ENCODE measurements at regions not wholly inside any gene's neighbourhood (a gene's known extent, or its start where the extent isn't known, plus 50 kb on each side); places are given as distances from the start of the nearest gene placed in this dataset.

- Mint-ChIP-seq H3K27me3 (ENCODE audit: low read depth) (no peaks in the 10 kb centered on the region), H3K27ac (no peak overlapping the region), H3K4me1 (no peaks in the 10 kb centered on the region), H3K36me3 (ENCODE audit: insufficient read depth in 1 of 3, low read depth in 3 of 3) (no peaks in the 10 kb centered on the region), H3K9me3 (no peaks in the 10 kb centered on the region), H3K4me3 (no peak overlapping the region)
- H3K4me1 ChIP-seq (ENCODE audit: insufficient read depth, low read length) = no peaks in the 10 kb centered on the region
- H3K9ac ChIP-seq (ENCODE audit: extremely low read depth, insufficient read length, low read length) = no peak overlapping the region
- WGBS (ENCODE audit: extremely low coverage, insufficient read length, low lambda C conversion rate) = no CpG with 5 or more reads among the region's 4 CpGs
- no peak overlapping the region for H3T11ph ChIP-seq (ENCODE audit: low read length)
- H3K27me3 ChIP-seq (ENCODE audit: insufficient read depth, low read length) = no peaks in the 10 kb centered on the region
- no peak overlapping the region for H2BK20ac ChIP-seq (ENCODE audit: low read depth, low read length, poor library complexity, severe bottlenecking)
- H3K56ac ChIP-seq (ENCODE audit: insufficient read length, low read depth, low read length) = no peak overlapping the region
- no peaks in the 10 kb centered on the region for H3K79me1 ChIP-seq (ENCODE audit: insufficient read depth, low read depth, low read length, poor library complexity, severe bottlenecking)
- H2AK5ac ChIP-seq (ENCODE audit: insufficient read length, low read length) = no peak overlapping the region
- no peak overlapping the region for H4K8ac ChIP-seq (replicated peaks; ENCODE audit: insufficient read length, low read depth, low read length)
- H3K14ac ChIP-seq (ENCODE audit: insufficient read depth, low read length) = no peak overlapping the region
- H2BK15ac ChIP-seq (ENCODE audit: low read depth, low read length) = no peak overlapping the region
- no peaks in the 10 kb centered on the region for H3K9me3 ChIP-seq (ENCODE audit: control insufficient read depth, low read depth, low read length)
- H3K23me2 ChIP-seq (ENCODE audit: insufficient read length, low read depth, low read length, poor library complexity, severe bottlenecking) = no peaks in the 10 kb centered on the region
- no peak overlapping the region for H3K4ac ChIP-seq (ENCODE audit: low read depth, low read length)
- no peak overlapping the region for H3K27ac ChIP-seq (ENCODE audit: insufficient read length, low read depth, low read length)
- no peak overlapping the region for H4K5ac ChIP-seq (ENCODE audit: insufficient read length, low read depth, low read length)
- H2AFZ ChIP-seq (ENCODE audit: low read length) = no peak overlapping the region
- no peak for TF ChIP-seq CTCF (conservative IDR thresholded peaks at IDR 0.05)
- H3K79me2 ChIP-seq (ENCODE audit: insufficient read depth, low read length) = no peaks in the 10 kb centered on the region
- H4K91ac ChIP-seq (ENCODE audit: insufficient read length, low read depth, low read length) = no peak overlapping the region
- no peak overlapping the region for H2BK12ac ChIP-seq (ENCODE audit: insufficient read length, low read depth, low read length)
- no peak overlapping the region for H3K23ac ChIP-seq (ENCODE audit: insufficient read length, low read depth, low read length)
- no peak overlapping the region for H2BK5ac ChIP-seq (ENCODE audit: insufficient read length, low read length)
- no peak overlapping the region for H2BK120ac ChIP-seq (ENCODE audit: low read depth, low read length, poor library complexity, severe bottlenecking)
- H3K4me2 ChIP-seq (ENCODE audit: insufficient read depth, insufficient read length, low read length) = no peak overlapping the region
- no peaks in the 10 kb centered on the region for H4K20me1 ChIP-seq (ENCODE audit: control insufficient read depth, insufficient read depth, insufficient read length)
- H3K18ac ChIP-seq (ENCODE audit: insufficient read length, low read depth, low read length) = no peak overlapping the region
- no peak for DNase-seq
Measured at GRCh38 chr4:116733370-116733769, 352.0 kb downstream of the TRAM1L1 start.
